GM12801 (cell line): ENCODE measurements at regions not wholly inside any gene's neighbourhood (a gene's known extent, or its start where the extent isn't known, plus 50 kb on each side); places are given as distances from the start of the nearest gene placed in this dataset.

Experiments
- CTCF ChIP-seq: IDR thresholded peaks from one replicate; pipeline ENCODE4 v1.5.1; 2011; ENCODE audit warnings: control low read depth; ENCODE audit not compliant: insufficient read length; ENCODE audit errors: extremely low read depth

- TF ChIP-seq CTCF, result no peak
These were observed 154.9 kb upstream of the EPHA5 start for GRCh38 chr4:65825116-65825753.

- TF ChIP-seq CTCF, result no peak
These were observed 148.9 kb upstream of the EPHA5 start for GRCh38 chr4:65819192-65819591.

- no peak for TF ChIP-seq CTCF
These were observed 135.6 kb upstream of the EPHA5 start for GRCh38 chr4:65805936-65806335.

- no peak for TF ChIP-seq CTCF
These were observed 129.2 kb upstream of the EPHA5 start for GRCh38 chr4:65799513-65799912.

- no peak for TF ChIP-seq CTCF
These were observed 128.3 kb upstream of the EPHA5 start for GRCh38 chr4:65798498-65799127.

GRCh38 chr4:65791812-65792308 is 121.6 kb upstream of the EPHA5 start:
- TF ChIP-seq CTCF, result no peak

- no peak for TF ChIP-seq CTCF
These were observed 121.0 kb upstream of the EPHA5 start for GRCh38 chr4:65791111-65791811.
